Transverse colon (tissue), 4 donors: ENCODE measurements at regions not wholly inside any gene's neighbourhood (a gene's known extent, or its start where the extent isn't known, plus 50 kb on each side); places are given as distances from the start of the nearest gene placed in this dataset.

ENCODE experiments used
- DNase-seq: peaks from one replicate; pipeline ENCODE4 v3.0.0-alpha.2; 2019
- H3K27ac ChIP-seq, 4 donors: fragments of 200-600 bp; sonication (generic); 2 replicates each; pipeline ENCODE4 v1.5.1; 2016 to 2018; ENCODE audit warnings: inconsistent platforms in 4 of 4
- H3K27me3 ChIP-seq: fragments of 200-600 bp; sonication (generic); 2 replicates; pipeline ENCODE4 v1.5.1; 2017; ENCODE audit warnings: inconsistent platforms
- H3K36me3 ChIP-seq, 4 donors: fragments of 200-600 bp; sonication (generic); 2 replicates each; pipeline ENCODE4 v1.5.1; 2017 to 2019; ENCODE audit warnings: inconsistent platforms in 4 of 4
- H3K4me1 ChIP-seq, 4 donors: fragments of 200-600 bp; sonication (generic); 2 replicates each; pipeline ENCODE4 v1.5.1; 2017 to 2020; ENCODE audit warnings: inconsistent platforms in 4 of 4
- H3K4me3 ChIP-seq, 4 donors: fragments of 200-600 bp; sonication (generic); 1 replicate in 1 of 4; 2 replicates in 3 of 4; pipeline versions ENCODE4 v1.5.1 to v1.6.1; 2017 to 2019; ENCODE audit warnings: inconsistent platforms in 4 of 4
- H3K9me3 ChIP-seq, 2 donors: fragments of 200-600 bp; sonication (generic); 2 replicates each; pipeline ENCODE4 v1.5.1; 2017 to 2019; ENCODE audit warnings: inconsistent platforms in 2 of 2
- EP300 ChIP-seq: sonication (generic); formaldehyde crosslinking; IDR thresholded peaks from one replicate; pipeline ENCODE4 v1.6.1; 2017; ENCODE audit warnings: antibody characterized with exemption, low read depth
- POLR2A ChIP-seq: fragments of 450-650 bp; IDR thresholded peaks from one replicate; pipeline ENCODE4 v1.6.1; 2016; ENCODE audit warnings: antibody characterized with exemption, mild to moderate bottlenecking, moderate library complexity
- POLR2AphosphoS5 ChIP-seq, 3 donors: sonication (generic); formaldehyde crosslinking; IDR thresholded peaks; one replicate each; pipeline ENCODE4 v1.6.1; 2016; ENCODE audit warnings: antibody characterized with exemption in 3 of 3
- WGBS, 2 donors: methylation state at CpG; one replicate each; pipeline ENCODE4 v1.1.5; 2018; ENCODE audit warnings: low coverage in 1 of 2; 5-methylcytosine and 5-hydroxymethylcytosine counted together
- in situ Hi-C, 4 donors: fragments of 200-750 bp; cut with MboI; loops; one replicate each; pipeline versions ENCODE4 v1.15.0 to v1.15.1; 2017; ENCODE audit warnings: low sequenced_read_pairs in 3 of 4, low pct_ligation_motif_present in 1 of 4, low pct_unique_long_range_greater_than_20kb in 1 of 4
- intact Hi-C: fragments of 100-400 bp; cut with DNase I; formaldehyde crosslinking; loops from one replicate; pipeline ENCODE4 v1.15.1; 2023; ENCODE audit warnings: low total_unique reads
- TF ChIP-seq, protein P1 (sequence below), 5 experiments: fragments of 200-600 bp in 3 of 5; fragments of 450-650 bp in 2 of 5; sonication (generic) in 3 of 5; IDR thresholded peaks; 1 replicate in 2 of 5; 2 replicates in 3 of 5; pipeline ENCODE4 v1.5.1; 2016 to 2017; ENCODE audit warnings: antibody characterized with exemption in 5 of 5, inconsistent platforms in 3 of 5, mild to moderate bottlenecking in 2 of 5, moderate library complexity in 1 of 5

DNA sequence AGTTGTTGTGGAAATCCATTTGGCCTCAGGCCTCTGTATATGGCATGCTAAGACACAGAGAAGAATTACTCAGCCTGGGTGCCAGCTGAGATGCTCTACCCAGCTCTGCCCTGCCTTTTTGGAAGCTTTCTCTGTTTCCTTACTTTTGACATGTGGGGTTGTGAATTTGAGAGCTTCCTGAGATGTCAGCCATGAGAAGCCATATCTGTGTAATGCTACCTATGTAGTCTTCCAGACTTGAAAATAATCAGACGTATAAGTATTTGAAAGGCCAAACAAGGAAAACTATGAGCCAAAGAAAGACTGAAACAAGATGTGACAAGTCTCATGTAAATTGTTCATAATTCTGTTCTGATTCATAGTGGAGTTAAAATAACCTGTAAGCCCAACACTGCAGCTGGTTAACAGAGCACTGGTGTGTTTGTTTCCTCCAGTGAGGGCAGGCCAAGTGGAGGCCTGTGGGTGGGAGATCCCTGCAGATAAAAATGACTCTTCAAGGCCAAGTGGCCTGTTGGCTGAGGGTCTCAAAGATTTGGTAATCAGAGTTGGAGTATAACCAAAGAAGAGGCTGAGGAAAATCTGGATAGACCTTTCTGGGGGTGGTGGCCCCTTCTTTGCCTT is 94.0 kb downstream of the TMX1 start:
- Histone ChIP-seq H3K4me1 (peaks cover 3 to 29% (median 6%) of the 10 kb centered on the region in 4 donors), H3K27me3 (no peaks in the 10 kb centered on the region), H3K27ac (peak overlapping the region; percentile 53 to 64 (median 59)), H3K36me3 (no peaks in the 10 kb centered on the region), H3K9me3 (no peaks in the 10 kb centered on the region), H3K4me3 (no peak overlapping the region)
- 40 to 72% methylated on average over 1 of the region's 1 CpG for WGBS, 2 donors
- TF ChIP-seq EP300 (no peak), POLR2A (no peak), POLR2AphosphoS5 (IDR thresholded peaks at IDR 0.05) (no peak)
- TF ChIP-seq, protein P1, sequence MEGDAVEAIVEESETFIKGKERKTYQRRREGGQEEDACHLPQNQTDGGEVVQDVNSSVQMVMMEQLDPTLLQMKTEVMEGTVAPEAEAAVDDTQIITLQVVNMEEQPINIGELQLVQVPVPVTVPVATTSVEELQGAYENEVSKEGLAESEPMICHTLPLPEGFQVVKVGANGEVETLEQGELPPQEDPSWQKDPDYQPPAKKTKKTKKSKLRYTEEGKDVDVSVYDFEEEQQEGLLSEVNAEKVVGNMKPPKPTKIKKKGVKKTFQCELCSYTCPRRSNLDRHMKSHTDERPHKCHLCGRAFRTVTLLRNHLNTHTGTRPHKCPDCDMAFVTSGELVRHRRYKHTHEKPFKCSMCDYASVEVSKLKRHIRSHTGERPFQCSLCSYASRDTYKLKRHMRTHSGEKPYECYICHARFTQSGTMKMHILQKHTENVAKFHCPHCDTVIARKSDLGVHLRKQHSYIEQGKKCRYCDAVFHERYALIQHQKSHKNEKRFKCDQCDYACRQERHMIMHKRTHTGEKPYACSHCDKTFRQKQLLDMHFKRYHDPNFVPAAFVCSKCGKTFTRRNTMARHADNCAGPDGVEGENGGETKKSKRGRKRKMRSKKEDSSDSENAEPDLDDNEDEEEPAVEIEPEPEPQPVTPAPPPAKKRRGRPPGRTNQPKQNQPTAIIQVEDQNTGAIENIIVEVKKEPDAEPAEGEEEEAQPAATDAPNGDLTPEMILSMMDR (IDR thresholded peaks at IDR 0.05), result no peak
- intact Hi-C loops (no loop called here), in situ Hi-C loops (no loop called here)
- no peak for DNase-seq

DNA sequence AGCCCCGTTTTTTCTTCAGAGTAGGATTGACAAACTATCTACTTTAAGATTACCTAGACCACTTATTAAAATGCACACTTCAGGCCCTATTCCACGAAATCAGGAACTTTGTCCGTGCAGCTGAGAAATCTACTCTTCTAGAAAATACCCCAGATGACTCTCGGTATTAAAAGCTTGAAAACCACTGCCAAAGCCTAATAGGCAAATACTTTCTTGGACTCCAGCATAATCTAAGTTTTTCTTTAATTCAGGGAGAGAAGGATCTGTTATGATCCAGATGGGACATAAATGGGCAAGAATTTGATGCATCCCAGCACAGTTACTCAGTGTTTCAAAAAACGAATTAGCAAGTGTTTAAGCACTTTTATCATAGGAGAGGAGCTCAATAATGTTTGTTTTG is 94.5 kb downstream of the TMX1 start:
- DNase-seq, result no peak
- H3K27me3 ChIP-seq, result no peaks in the 10 kb centered on the region
- H3K9me3 ChIP-seq, result no peaks in the 10 kb centered on the region
- intact Hi-C loops (no loop called here), in situ Hi-C loops (no loop called here)
- peak overlapping the region; percentile 53 to 64 (median 59) for H3K27ac ChIP-seq
- H3K36me3 ChIP-seq, result no peaks in the 10 kb centered on the region
- H3K4me3 ChIP-seq, result no peak overlapping the region
- TF ChIP-seq EP300, result no peak
- no peak for TF ChIP-seq POLR2A
- TF ChIP-seq, protein P1 (IDR thresholded peaks at IDR 0.05), result no peak
- TF ChIP-seq POLR2AphosphoS5 (IDR thresholded peaks at IDR 0.05), result no peak
- H3K4me1 ChIP-seq, result peaks cover 3 to 29% (median 6%) of the 10 kb centered on the region in 4 donors
- 70 to 74% methylated on average over 5 of the region's 5 CpGs for WGBS, 2 donors

DNA sequence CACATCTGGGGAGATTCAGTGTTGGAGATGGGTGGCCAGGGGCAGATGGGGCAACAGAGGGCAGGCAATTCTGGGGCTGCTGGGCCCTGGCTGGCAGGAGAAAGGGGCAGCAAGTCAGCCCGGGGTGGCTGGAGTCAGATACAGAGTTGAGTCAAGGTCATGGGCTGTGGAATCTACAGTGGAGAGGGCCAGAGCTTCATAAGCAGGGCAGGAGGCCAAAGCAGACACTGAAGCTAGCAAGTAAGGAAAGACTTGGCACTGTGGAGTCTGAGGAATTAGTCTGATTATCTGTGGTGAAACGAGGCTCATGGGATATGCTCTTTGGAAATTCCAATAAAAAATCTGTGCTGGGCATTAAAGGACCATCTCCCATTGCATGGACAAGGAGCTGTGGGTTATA is 95.5 kb downstream of the TMX1 start:
- peak; percentile 13 for DNase-seq
- Histone ChIP-seq H3K27me3 (no peaks in the 10 kb centered on the region), H3K36me3 (no peaks in the 10 kb centered on the region), H3K4me3 (no peak overlapping the region), H3K9me3 (no peaks in the 10 kb centered on the region), H3K27ac (peak overlapping the region; percentile 53 to 64 (median 59)), H3K4me1 (peaks cover 3 to 29% (median 6%) of the 10 kb centered on the region in 4 donors)
- intact Hi-C loops, result no loop called here
- in situ Hi-C loops, result no loop called here
- 50 to 60% methylated on average over 2 of the region's 2 CpGs for WGBS, 2 donors
- no peak for TF ChIP-seq POLR2AphosphoS5 (IDR thresholded peaks at IDR 0.05)

DNA sequence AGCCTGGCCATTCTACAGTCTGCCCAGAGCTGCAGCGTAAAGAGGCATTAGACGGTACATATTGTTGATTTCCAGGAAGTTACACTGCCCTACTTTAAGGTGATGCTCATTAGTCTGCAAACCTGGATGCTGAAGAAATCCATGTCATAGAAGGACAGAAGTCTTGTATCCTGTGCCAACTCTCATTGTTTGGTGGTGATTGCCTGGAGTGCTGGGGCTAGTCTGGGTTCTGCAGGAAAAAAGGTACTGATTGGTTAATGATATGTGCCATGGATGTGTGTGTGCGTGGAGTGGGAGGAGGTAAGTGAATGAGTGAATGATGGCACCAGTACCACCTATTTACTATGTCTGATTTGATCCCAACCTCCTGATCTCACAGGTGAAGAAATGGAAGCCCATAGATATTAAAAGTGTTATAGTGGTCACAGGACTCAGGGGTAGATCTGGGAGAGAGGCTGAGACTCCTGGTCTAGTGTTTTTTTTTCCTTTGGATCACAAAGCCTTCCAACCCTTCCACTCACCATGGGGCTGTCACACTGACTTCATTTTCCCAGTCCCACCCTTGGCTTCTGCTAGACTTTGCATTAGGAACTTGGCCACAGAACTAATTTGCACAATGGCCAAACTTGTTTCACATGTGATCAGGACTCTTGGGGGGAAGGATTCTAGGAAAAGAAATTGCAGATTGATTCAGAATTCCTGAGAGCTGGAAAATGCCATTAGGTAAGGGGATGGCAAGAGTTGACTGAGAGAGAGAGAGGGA is 96.1 kb downstream of the TMX1 start:
- TF ChIP-seq, protein P1 (IDR thresholded peaks at IDR 0.05), result no peak
- TF ChIP-seq POLR2A, result no peak
- TF ChIP-seq POLR2AphosphoS5 (IDR thresholded peaks at IDR 0.05), result no peak
- TF ChIP-seq EP300, result no peak
- no peak overlapping the region for H3K4me3 ChIP-seq
- H3K9me3 ChIP-seq, result no peaks in the 10 kb centered on the region
- no peaks in the 10 kb centered on the region for H3K36me3 ChIP-seq
- H3K4me1 ChIP-seq, result peaks cover 3 to 27% (median 6%) of the 10 kb centered on the region in 4 donors
- peak overlapping the region in 3 of 4 donors; percentile 53 to 64 (median 64) for H3K27ac ChIP-seq
- WGBS, 2 donors, result 89 to 100% methylated on average over 1 to 3 of the region's 3 CpGs
- in situ Hi-C loops (no loop called here), intact Hi-C loops (no loop called here)
- no peaks in the 10 kb centered on the region for H3K27me3 ChIP-seq
- no peak for DNase-seq
